ENCODE measurements at regions not wholly inside any gene's neighbourhood (a gene's known extent, or its start where the extent isn't known, plus 50 kb on each side); places are given as distances from the start of the nearest gene placed in this dataset.

- peak; percentile 74 for DNase-seq (ENCODE audit: low read depth)
Observed at GRCh38 chr11:86193297-86194095, 51.1 kb upstream of the EED start.

- no peak for DNase-seq (ENCODE audit: low read depth)
Observed at GRCh38 chr11:86192519-86193257, 51.9 kb upstream of the EED start.

- DNase-seq (ENCODE audit: low read depth), result no peak
Observed at GRCh38 chr11:86191874-86192273, 52.7 kb upstream of the EED start.

GRCh38 chr11:86187027-86187426, 57.5 kb upstream of the EED start:
- no peak for DNase-seq (ENCODE audit: low read depth)

- DNase-seq (ENCODE audit: low read depth), result no peak
Observed at GRCh38 chr11:86186386-86186785, 58.2 kb upstream of the EED start.

GRCh38 chr11:86185381-86185750, 59.2 kb upstream of the EED start:
- DNase-seq (ENCODE audit: low read depth), result no peak

GRCh38 chr11:86184728-86185380, 59.7 kb upstream of the EED start:
- no peak for DNase-seq (ENCODE audit: low read depth)

- DNase-seq (ENCODE audit: low read depth), result peak; percentile 73
Observed at GRCh38 chr11:86183694-86184093, 60.9 kb upstream of the EED start.

GRCh38 chr11:86182976-86183584, 61.5 kb upstream of the EED start:
- DNase-seq (ENCODE audit: low read depth), result peak; percentile 65

- no peak for DNase-seq (ENCODE audit: low read depth)
Observed at GRCh38 chr11:86181379-86181778, 63.2 kb upstream of the EED start.

- no peak for DNase-seq (ENCODE audit: low read depth)
Observed at GRCh38 chr11:86180851-86181250, 63.7 kb upstream of the EED start.

- no peak for DNase-seq (ENCODE audit: low read depth)
Observed at GRCh38 chr11:86180423-86180822, 64.1 kb upstream of the EED start.

- no peak for DNase-seq (ENCODE audit: low read depth)
Observed at GRCh38 chr11:86179646-86180064, 64.9 kb upstream of the EED start.

GRCh38 chr11:86177302-86177701, 67.3 kb upstream of the EED start:
- DNase-seq (ENCODE audit: low read depth), result no peak

GRCh38 chr11:86176165-86176884, 68.2 kb upstream of the EED start:
- DNase-seq (ENCODE audit: low read depth), result peak; percentile 53

GRCh38 chr11:86175626-86176025, 68.9 kb upstream of the EED start:
- no peak for DNase-seq (ENCODE audit: low read depth)

GRCh38 chr11:86175191-86175590, 69.4 kb upstream of the EED start:
- DNase-seq (ENCODE audit: low read depth), result no peak

- peak; percentile 98 for DNase-seq (ENCODE audit: low read depth)
Observed at GRCh38 chr11:86174101-86175046, 70.2 kb upstream of the EED start.

- peak; percentile 73 for DNase-seq (ENCODE audit: low read depth)
Observed at GRCh38 chr11:86172894-86173293, 71.7 kb upstream of the EED start.

- no peak for DNase-seq (ENCODE audit: low read depth)
Observed at GRCh38 chr11:86171627-86172026, 72.9 kb upstream of the EED start.
